MCF 10A (cell line): ENCODE measurements at regions not wholly inside any gene's neighbourhood (a gene's known extent, or its start where the extent isn't known, plus 50 kb on each side); places are given as distances from the start of the nearest gene placed in this dataset.

Experiments used
- BruUV-seq: library from RNA; stranded (reverse); fragments of 400-500 nt; replicated peaks from 2 replicates; lab custom pipeline; 2021; lab: Mats Ljungman, UMichigan
- CTCF ChIA-PET: fragments of 300-600 bp; sonication (Branson Sonifier 250); formaldehyde crosslinking; extraction: SDS; loops from one replicate; lab custom pipeline; 2021; ENCODE audit warnings: antibody characterized with exemption, inconsistent platforms; lab: Yijun Ruan, JAX
- POLR2A ChIA-PET: fragments of 300-600, 350-650 bp; sonication (Branson Sonifier 250); formaldehyde crosslinking; extraction: SDS; loops from one replicate; lab custom pipeline; 2020; ENCODE audit warnings: antibody characterized with exemption, inconsistent platforms; lab: Yijun Ruan, JAX
- DNase-seq: peaks from one replicate; pipeline ENCODE4 v3.0.0-alpha.2; 2018; ENCODE audit not compliant: unreplicated experiment
- H3K27ac Mint-ChIP-seq: one replicate; pipeline ENCODE4 v1.8.0; 2022; ENCODE audit warnings: mild to moderate bottlenecking, low read depth, mixed read lengths; ENCODE audit not compliant: unreplicated experiment
- H3K27me3 Mint-ChIP-seq: one replicate; pipeline ENCODE4 v1.8.0; 2022; ENCODE audit warnings: mixed read lengths; ENCODE audit not compliant: insufficient read depth, unreplicated experiment
- H3K36me3 Mint-ChIP-seq: one replicate; pipeline ENCODE4 v1.8.0; 2022; ENCODE audit warnings: mild to moderate bottlenecking, moderate library complexity, mixed read lengths; ENCODE audit not compliant: insufficient read depth, unreplicated experiment
- H3K4me1 Mint-ChIP-seq: one replicate; pipeline ENCODE4 v1.8.0; 2022; ENCODE audit warnings: mixed read lengths; ENCODE audit not compliant: insufficient read depth, unreplicated experiment
- H3K4me3 Mint-ChIP-seq: one replicate; pipeline ENCODE4 v1.8.0; 2022; ENCODE audit warnings: mild to moderate bottlenecking, moderate library complexity, mixed read lengths; ENCODE audit not compliant: unreplicated experiment
- H3K9me3 Mint-ChIP-seq: one replicate; pipeline ENCODE4 v1.8.0; 2022; ENCODE audit warnings: mixed read lengths; ENCODE audit not compliant: unreplicated experiment
- intact Hi-C: fragments of 100-400 bp; cut with micrococcal nuclease; formaldehyde crosslinking; loops from 2 replicates; pipeline ENCODE4 v1.14.1; 2022
- TF ChIP-seq, protein P1 (sequence below): fragments of 200-600 bp; IDR thresholded peaks from one replicate; pipeline ENCODE4 v1.8.0; 2022; ENCODE audit warnings: antibody characterized with exemption, mild to moderate bottlenecking; ENCODE audit not compliant: unreplicated experiment

- peaks cover 7% of the 10 kb centered on the region for H3K9me3 Mint-ChIP-seq
- no peak for DNase-seq
- H3K4me3 Mint-ChIP-seq, result no peak overlapping the region
- intact Hi-C loops, result no loop called here
- H3K36me3 Mint-ChIP-seq, result no peaks in the 10 kb centered on the region
- ChIA-PET POLR2A (no interaction called here), CTCF (no interaction called here)
- peaks cover 6% of the 10 kb centered on the region for H3K4me1 Mint-ChIP-seq
- BruUV-seq, result no TSS peak
- peaks cover 7% of the 10 kb centered on the region for H3K27me3 Mint-ChIP-seq
- no peak overlapping the region for H3K27ac Mint-ChIP-seq
- TF ChIP-seq, protein P1, sequence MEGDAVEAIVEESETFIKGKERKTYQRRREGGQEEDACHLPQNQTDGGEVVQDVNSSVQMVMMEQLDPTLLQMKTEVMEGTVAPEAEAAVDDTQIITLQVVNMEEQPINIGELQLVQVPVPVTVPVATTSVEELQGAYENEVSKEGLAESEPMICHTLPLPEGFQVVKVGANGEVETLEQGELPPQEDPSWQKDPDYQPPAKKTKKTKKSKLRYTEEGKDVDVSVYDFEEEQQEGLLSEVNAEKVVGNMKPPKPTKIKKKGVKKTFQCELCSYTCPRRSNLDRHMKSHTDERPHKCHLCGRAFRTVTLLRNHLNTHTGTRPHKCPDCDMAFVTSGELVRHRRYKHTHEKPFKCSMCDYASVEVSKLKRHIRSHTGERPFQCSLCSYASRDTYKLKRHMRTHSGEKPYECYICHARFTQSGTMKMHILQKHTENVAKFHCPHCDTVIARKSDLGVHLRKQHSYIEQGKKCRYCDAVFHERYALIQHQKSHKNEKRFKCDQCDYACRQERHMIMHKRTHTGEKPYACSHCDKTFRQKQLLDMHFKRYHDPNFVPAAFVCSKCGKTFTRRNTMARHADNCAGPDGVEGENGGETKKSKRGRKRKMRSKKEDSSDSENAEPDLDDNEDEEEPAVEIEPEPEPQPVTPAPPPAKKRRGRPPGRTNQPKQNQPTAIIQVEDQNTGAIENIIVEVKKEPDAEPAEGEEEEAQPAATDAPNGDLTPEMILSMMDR, result no peak
These were observed 89.0 kb downstream of the MXRA5 start for GRCh38 chrX:3257471-3257870.

GRCh38 chrX:3256868-3257267, 89.6 kb downstream of the MXRA5 start:
- intact Hi-C loops, result no loop called here
- DNase-seq, result no peak
- ChIA-PET POLR2A (no interaction called here), CTCF (no interaction called here)
- H3K4me1 Mint-ChIP-seq, result peaks cover 5% of the 10 kb centered on the region
- H3K27ac Mint-ChIP-seq, result no peak overlapping the region
- peaks cover 7% of the 10 kb centered on the region for H3K9me3 Mint-ChIP-seq
- BruUV-seq, result no TSS peak
- no peaks in the 10 kb centered on the region for H3K36me3 Mint-ChIP-seq
- H3K4me3 Mint-ChIP-seq, result no peak overlapping the region
- TF ChIP-seq, protein P1, result no peak
- peaks cover 7% of the 10 kb centered on the region for H3K27me3 Mint-ChIP-seq

GRCh38 chrX:3252744-3253143, 93.7 kb downstream of the MXRA5 start:
- CTCF ChIA-PET, result interaction anchor here (0.5 to 1.0 kb wide), 4 partner anchors 11 to 218 kb away, joined by 3 to 5 read pairs (median 4); no protein-coding TSS in a partner anchor
- DNase-seq, result no peak
- no peak overlapping the region for H3K4me3 Mint-ChIP-seq
- TF ChIP-seq, protein P1, result no peak
- no peaks in the 10 kb centered on the region for H3K9me3 Mint-ChIP-seq
- no peaks in the 10 kb centered on the region for H3K36me3 Mint-ChIP-seq
- POLR2A ChIA-PET, result no interaction called here
- H3K27me3 Mint-ChIP-seq, result peaks cover 7% of the 10 kb centered on the region
- no peaks in the 10 kb centered on the region for H3K4me1 Mint-ChIP-seq
- H3K27ac Mint-ChIP-seq, result no peak overlapping the region
- intact Hi-C loops, result no loop called here
- no TSS peak for BruUV-seq

- Mint-ChIP-seq H3K27me3 (peaks cover 7% of the 10 kb centered on the region), H3K4me1 (no peaks in the 10 kb centered on the region), H3K4me3 (no peak overlapping the region), H3K36me3 (no peaks in the 10 kb centered on the region), H3K27ac (no peak overlapping the region), H3K9me3 (no peaks in the 10 kb centered on the region)
- DNase-seq, result no peak
- CTCF ChIA-PET, result interaction anchor here (0.8 to 1.1 kb wide), 2 partner anchors 167 to 298 kb away, joined by 3 to 5 read pairs; no protein-coding TSS in a partner anchor
- no TSS peak for BruUV-seq
- intact Hi-C loops, result no loop called here
- POLR2A ChIA-PET, result interaction anchor here (1.2 kb wide), 1 partner anchor 9 kb away, joined by 3 read pairs; no protein-coding TSS in a partner anchor
- TF ChIP-seq, protein P1, result no peak
These were observed 95.5 kb downstream of the MXRA5 start for GRCh38 chrX:3250966-3251365.
